AG08396 (cell line): ENCODE measurements at regions not wholly inside any gene's neighbourhood (a gene's known extent, or its start where the extent isn't known, plus 50 kb on each side); places are given as distances from the start of the nearest gene placed in this dataset.
A peak's percentile ranks its signal among the peaks of the same experiment; 100 is the strongest.

Source experiments
- DNase-seq: peaks from one replicate; pipeline ENCODE4 v3.0.0; 2012; ENCODE audit warnings: low spot score, mixed read lengths

DNA sequence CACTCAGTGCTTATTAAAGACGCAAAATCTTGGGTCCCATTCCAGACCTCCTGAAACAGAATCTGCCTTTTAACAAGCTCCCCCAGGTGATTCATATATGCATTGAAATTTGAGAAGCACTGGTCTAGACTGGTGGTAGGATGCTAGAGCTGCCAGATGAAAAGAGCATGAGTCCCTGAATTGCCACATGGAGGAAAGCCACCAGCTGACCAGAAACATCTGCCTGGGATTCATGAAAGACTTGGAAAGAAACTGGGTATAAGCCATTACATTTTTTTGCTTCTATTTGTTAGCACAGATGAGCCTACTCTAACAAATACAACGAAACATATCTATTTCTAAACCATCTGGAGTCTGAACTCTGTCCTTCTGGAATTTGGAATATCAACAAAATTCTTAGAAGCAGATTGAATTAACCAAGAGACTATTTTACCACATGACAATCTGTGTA, 228.9 kb downstream of the RBM43 start:
- DNase-seq: peak; percentile 65

GRCh38 chr2:151030663-151031230, 230.9 kb downstream of the RBM43 start:
- DNase-seq: no peak

DNA sequence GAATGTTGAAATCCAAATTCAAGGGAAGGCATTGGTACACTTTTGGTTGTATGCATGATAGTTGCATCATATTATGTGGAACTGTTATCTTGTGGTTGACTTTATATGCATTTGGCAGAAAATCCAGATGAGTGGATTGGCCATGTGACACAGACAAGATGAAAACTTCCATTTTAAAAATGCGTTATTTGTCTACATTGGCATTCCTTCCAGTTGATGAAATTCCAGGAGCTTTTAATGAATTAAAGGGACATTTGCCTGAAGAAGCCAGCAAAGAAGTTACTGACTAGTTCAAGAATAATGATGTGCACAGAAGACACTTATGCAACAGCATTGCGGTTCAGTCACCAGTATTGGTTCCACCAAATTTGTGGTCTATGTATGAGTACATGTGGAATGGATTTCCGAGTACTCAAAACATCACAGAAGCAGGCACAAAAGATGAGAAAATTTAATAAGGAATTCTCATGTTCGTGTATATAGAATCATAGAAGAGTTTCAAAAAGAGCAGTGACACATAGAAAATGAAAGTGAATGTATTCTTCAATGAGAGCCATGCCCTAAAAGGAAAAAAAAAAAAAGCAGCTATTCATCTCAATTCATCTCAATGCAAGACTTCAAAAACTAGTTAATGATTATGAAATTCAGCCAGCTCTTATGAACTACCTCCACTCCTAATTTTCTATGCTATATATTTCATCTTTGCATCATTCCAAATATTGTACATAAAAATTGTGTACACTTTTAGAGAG, 232.1 kb downstream of the RBM43 start:
- peak; percentile 19 for DNase-seq

- DNase-seq: no peak
Observed at GRCh38 chr2:151028691-151029176, 232.9 kb downstream of the RBM43 start.

- DNase-seq: no peak
Observed at GRCh38 chr2:151027151-151027550, 234.5 kb downstream of the RBM43 start.

- DNase-seq: no peak
Observed at GRCh38 chr2:151025816-151026215, 235.8 kb downstream of the RBM43 start.

GRCh38 chr2:151024696-151025251, 236.9 kb downstream of the RBM43 start:
- no peak for DNase-seq

DNA sequence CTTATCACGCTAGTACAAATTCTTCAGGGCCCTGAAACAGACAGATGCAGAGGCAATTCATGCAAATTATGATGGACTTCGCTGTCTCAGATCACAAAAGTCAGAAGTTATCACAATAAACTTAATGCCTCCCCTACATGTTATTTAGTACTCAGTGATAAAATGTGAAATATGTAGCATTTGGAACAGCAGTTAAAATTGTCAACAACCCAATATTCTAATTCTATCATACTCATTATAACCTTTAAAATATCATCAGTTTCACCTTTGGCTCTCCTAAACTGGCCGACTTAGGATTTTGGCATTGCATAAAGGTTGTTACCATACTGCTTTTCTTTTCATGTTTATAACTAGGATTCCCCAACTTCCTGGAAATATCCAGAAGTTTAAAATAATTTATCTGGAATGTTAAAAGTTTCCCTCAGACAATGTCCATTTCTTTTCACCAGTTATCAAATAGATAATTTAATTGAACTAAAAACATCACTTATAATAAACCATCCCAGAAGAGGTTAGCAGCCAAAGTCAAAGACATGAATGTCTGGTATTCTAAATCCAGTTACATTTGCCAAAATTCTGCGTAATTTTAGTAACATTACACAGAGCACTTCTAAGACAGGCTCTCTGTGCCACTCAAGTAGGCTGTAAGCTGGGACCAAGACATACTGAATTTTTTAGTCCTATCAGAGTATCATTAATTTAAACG, 239.8 kb downstream of the RBM43 start:
- no peak for DNase-seq

- DNase-seq: no peak
Observed at GRCh38 chr2:151020411-151020810, 241.3 kb downstream of the RBM43 start.

DNA sequence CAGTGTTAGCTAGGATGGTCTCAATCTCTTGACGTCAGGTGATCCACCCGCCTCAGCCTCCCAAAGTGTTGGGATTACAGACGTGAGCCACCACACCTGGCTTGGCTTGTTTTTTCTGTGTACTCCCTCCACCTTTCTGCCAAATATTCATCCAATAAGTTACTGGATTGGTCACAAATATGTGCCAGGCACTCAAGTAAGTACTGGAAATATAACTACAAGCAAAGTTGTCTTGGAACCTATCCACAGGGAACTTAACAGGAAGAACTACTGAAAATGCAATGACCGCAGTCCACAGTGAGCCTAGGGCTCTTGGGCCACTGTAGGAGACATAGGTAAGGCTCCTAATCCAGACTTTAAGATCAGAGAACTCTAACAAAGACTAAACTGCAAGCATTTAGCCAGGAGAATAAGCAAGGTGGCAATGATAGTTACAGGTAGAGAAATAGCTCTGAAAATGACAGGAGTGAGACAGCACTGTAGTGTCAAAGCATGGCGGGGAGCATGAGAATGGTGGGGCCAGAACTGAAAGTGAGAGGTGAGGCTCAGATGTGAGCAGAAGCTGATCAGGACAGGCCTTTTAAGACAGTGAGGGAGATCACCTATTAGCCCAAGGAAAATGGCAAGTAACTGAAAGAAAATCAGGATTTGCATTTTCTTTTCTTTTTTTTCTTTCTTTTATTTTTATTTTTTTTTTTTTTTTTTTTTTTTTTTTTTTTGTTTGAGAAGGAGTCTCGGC, 252.1 kb downstream of the RBM43 start:
- no peak for DNase-seq

- no peak for DNase-seq
Observed at GRCh38 chr2:151007365-151007764, 254.3 kb downstream of the RBM43 start.

- no peak for DNase-seq
Observed at GRCh38 chr2:151002959-151003600, 258.6 kb downstream of the RBM43 start.

- DNase-seq: no peak
Observed at GRCh38 chr2:150997702-150998440, 263.8 kb downstream of the RBM43 start.

- no peak for DNase-seq
Observed at GRCh38 chr2:150997066-150997465, 264.6 kb downstream of the RBM43 start.

DNA sequence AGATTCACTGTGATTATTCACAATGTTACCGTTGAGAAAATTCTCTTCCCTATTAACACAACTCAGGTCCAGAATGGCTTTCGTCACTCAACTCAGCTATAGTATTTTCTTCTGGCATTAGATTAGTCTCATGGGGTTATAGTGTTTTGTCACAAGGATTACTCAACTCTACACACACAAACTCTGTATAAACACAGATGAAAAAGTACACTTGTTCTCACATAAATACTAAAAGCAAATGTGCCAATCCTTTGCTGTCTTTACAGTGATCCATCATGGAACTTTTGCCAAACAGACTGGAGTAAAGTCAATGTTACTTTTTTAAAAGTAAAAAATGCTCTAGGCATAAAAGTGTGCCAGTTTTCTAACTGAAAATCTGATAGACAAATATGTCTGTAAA, 267.6 kb downstream of the RBM43 start:
- DNase-seq: no peak

DNA sequence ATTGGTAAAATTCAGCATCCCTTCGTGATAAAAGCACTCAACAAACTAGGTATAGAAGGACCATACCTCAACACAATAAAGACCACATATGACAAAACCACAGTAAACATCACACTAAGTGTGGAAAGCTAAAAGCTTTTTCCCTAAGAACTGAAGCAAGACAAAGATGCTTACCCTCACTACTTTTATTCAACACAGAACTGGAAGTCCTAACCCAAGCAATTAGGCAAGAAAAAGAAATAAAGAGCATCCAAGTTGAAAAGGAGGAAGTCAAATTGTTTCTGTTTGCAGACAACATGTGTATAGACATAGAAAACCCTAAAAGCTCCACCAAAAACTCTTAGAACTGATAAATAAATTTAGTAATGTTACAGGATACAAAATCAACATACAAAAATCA, 271.7 kb downstream of the RBM43 start:
- DNase-seq: no peak

GRCh38 chr2:150985741-150986140, 275.9 kb downstream of the RBM43 start:
- DNase-seq: no peak

DNA sequence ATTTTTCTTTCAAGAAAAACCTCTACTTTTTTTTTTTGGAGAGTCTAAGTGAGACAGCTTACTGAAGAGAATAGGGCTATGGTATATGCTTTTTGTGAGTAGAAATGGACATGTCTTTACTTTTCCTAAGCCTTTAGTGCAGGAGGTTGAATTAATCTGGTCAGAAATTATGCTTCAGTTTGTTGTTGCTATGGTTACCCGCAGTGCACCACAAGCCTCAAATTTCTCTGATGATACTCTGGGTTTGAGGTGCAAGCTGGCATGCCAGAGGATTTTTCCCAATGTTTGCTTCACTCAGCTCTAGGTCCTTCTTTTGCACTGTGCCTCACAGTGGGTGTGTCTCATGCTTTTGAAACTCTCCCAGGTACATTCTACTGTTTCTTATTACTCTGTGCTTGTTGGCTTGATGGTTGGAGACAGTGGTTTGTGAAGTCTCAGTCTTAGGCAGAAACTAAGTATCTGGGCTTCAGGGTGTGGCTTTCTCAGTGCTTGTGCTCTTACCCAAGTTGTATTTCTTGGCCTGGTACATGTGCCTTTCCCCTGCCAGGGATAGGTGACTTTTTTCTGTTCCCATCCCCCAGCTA, 278.3 kb downstream of the RBM43 start:
- no peak for DNase-seq

DNA sequence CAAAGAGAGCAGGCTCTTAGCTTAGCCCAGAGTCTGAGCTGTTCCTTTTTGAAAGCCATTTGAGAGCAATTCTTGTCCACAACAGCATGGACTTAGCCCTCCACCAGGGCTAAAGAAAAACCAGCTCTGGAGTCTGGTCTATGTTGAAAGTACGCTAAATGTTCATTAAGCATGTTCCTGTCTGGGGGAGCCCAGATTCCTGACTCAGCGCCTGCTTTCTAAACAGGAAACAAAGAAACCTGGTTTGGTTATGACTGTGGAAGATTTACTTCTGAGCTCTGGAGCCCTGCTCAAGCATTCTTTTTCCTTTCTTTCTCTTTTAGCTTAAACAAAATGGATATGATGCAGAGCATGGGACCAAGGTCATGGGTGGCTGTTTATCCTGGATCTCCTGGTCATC, 279.8 kb downstream of the RBM43 start:
- peak; percentile 8 for DNase-seq

DNA sequence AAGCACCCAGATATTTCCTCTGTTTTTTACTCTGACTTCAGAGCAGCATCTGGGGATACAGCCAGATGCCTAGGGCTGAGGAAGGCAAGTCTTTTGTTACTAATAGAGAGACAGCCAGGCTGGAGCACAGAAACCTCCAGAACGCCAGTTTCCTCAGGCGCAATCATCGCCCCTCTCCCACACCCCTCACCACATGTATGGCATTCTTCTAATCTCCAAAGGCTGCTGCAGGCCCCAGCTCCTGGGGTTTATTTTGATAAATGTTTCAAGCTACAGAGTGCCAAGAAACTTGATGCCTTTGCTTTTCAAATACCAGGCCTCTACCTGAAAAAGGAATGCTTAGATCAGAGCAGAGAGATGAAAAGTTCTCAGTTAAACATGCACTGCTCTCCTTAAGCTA, 283.6 kb downstream of the RBM43 start:
- DNase-seq: no peak
